T-helper 1 cell treated with Interleukin-12 subunit alpha and Interleukin-12 subunit beta and Interleukin-4 antibody, amounts not matched to agents 30 ng/mL and 1 ng/mL, for 36 hours (primary cell): ENCODE measurements at regions not wholly inside any gene's neighbourhood (a gene's known extent, or its start where the extent isn't known, plus 50 kb on each side); places are given as distances from the start of the nearest gene placed in this dataset.
"Not testable (repeated sequence)": the region's sequence is repeated elsewhere in the genome, so short reads cannot be mapped to it uniquely, and the experiment has no call there.

Experiments
- intact Hi-C: fragments of 100-400 bp; cut with micrococcal nuclease; formaldehyde crosslinking; loops from one replicate; pipeline ENCODE4 v1.15.1; 2024

GRCh38 chr5:82563745-82564144 lies 285.6 kb upstream of the RPS23 start:
- intact Hi-C loops, result no loop called here

GRCh38 chr5:82562696-82563240 lies 284.6 kb upstream of the RPS23 start:
- intact Hi-C loops, result no loop called here

DNA sequence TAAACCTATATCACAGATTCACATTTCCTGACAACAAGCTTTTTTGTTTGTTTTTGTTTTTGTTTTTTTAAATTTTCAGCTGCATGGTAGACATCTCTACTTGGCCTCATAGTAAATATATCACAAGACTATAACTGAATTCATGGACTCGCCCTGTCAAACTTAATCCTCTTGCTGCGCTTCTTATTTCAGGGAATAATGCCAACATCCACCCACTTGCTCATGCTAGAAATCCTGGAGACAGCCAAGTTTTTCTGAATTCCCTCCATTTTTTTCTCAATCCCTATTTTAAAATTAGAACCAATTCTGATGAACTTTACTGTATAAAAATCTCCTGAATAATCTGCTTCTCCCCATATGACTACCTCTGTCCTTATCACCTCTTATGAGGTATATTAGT lies 283.6 kb upstream of the RPS23 start:
- intact Hi-C loops, result no loop called here

- intact Hi-C loops, result no loop called here
Measured at GRCh38 chr5:82560969-82561368, 282.8 kb upstream of the RPS23 start.

- intact Hi-C loops, result no loop called here
Measured at GRCh38 chr5:82560561-82560960, 282.4 kb upstream of the RPS23 start.

DNA sequence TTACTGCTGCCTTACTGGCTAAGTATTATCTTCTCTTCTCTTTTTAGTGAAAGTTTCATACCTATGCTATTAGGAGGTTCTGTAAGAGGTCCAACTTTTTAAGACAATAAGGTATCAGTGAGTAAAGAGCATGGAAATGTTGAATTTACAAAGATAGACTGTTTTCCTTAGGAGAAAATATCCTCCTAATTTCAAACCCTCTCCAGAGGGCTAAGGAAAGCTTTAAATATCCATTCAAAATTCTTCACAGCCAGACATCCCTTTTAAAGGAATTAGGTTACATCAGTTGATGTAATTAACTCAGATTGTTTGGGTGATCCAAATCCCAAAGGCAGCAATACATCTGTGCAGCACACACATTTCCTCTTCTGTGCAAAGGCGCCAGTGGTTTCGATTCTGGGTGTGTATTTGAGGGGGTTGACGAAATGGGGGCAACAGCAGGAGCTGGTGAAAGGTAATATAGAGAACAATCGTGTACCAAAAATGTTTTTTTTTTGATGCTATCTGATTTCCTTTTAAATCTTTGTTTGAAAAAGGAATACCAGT lies 273.8 kb upstream of the RPS23 start:
- intact Hi-C loops, result loop anchor here (10.0 kb wide), 1 partner anchor 1013 kb away; no protein-coding TSS in a partner anchor

- intact Hi-C loops, result loop anchor here (10.0 kb wide), 1 partner anchor 1014 kb away; no protein-coding TSS in a partner anchor
Measured at GRCh38 chr5:82551192-82551591, 273.0 kb upstream of the RPS23 start.

GRCh38 chr5:82549263-82549662 lies 271.1 kb upstream of the RPS23 start:
- intact Hi-C loops, result no loop called here

DNA sequence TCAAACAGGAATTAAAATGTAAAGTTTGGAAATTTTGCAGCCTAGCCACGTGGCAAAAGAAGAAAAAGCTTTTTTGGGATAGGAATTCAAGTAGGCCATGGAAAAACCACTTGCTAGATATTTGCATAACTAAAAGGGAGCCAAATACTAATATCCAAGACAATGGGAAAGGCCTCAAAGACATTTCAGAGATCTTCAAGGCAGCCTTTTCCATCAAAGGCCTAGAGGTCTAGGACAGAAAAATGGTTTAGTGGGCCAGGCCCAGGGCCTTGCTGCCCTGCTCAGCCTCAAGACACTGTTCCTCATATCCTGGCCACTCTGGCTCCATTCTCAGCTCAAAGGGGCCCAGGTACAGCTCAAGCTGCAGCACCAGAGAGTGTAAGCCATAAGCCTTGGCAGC lies 265.9 kb upstream of the RPS23 start:
- intact Hi-C loops, result no loop called here

- intact Hi-C loops, result no loop called here
Measured at GRCh38 chr5:82540301-82540700, 262.1 kb upstream of the RPS23 start.

DNA sequence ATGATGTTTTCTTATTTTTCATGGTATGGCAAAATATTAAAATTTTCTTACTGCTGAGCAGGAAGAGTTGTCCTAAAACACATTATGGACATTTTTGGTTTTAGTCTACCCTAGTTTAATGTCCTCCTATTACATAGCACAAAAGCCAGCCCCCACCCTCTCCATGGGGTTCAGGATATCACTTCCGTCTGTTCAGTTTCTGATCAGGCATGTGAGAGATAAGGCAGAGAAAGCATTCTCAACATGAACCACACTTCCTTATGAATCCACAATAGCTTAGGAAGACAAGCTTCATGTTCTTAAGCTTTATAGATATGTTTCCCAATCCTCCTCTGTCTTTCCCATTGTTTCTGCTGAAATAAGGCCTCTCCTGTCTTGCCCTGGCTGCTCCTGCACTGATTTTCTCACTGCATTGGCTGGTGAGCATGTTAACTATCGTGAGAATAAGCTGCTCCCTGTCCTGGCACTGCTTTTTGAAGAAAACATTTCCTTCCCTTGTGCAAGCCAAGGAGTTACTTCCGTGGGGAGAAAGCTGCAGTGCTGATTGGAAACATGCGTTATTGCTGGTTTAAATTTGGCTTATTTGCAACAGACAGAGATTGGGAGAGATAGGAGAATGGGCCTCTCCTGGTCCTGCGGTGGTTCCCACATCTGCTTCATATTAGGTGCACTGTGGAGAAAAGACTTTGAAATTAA lies 260.3 kb upstream of the RPS23 start:
- intact Hi-C loops, result no loop called here

- intact Hi-C loops, result no loop called here
Measured at GRCh38 chr5:82537687-82538306, 259.6 kb upstream of the RPS23 start.

GRCh38 chr5:82534986-82535385 lies 256.8 kb upstream of the RPS23 start:
- intact Hi-C loops, result no loop called here

DNA sequence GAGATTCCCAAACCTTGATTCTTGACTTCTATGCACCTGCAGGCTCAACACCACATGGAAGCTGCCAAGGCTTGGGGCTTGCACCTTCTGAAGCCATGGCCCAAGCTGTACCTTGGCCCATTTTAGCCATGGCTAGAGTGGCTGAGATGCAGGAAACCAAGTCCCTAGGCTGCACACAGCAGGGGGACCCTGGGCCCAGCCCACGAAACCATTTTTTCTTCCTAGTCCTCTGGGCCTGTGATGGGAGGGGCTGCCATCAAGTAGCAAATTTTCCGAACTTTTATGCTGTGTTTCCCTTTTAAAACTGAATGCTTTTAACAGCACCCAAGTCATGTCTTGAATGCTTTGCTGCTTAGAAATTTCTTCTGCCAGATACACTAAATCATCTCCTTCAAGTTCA lies 253.9 kb upstream of the RPS23 start:
- intact Hi-C loops, result not testable (repeated sequence)

- intact Hi-C loops, result no loop called here
Measured at GRCh38 chr5:82526540-82526939, 248.4 kb upstream of the RPS23 start.

DNA sequence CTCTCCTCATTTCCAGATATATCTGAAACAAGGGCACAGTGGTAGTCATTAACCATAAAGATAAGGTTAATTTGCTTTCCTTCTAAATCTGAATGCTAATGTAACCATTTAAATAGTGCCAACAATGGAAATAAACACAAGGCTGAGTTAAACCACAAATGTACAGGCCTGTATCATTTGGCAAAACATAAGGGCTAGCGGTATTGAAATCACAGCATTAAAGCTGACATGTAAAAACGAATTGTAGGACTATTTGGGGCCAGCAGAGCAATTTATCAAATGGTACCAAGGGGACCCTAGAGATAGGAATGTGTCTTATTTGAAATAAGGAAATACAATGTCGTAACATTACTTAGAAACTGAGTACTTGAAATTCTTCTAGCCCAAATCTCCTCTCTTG lies 247.5 kb upstream of the RPS23 start:
- intact Hi-C loops, result no loop called here

- intact Hi-C loops, result no loop called here
Measured at GRCh38 chr5:82523633-82524032, 245.5 kb upstream of the RPS23 start.

- intact Hi-C loops, result no loop called here
Measured at GRCh38 chr5:82522897-82523296, 244.7 kb upstream of the RPS23 start.

DNA sequence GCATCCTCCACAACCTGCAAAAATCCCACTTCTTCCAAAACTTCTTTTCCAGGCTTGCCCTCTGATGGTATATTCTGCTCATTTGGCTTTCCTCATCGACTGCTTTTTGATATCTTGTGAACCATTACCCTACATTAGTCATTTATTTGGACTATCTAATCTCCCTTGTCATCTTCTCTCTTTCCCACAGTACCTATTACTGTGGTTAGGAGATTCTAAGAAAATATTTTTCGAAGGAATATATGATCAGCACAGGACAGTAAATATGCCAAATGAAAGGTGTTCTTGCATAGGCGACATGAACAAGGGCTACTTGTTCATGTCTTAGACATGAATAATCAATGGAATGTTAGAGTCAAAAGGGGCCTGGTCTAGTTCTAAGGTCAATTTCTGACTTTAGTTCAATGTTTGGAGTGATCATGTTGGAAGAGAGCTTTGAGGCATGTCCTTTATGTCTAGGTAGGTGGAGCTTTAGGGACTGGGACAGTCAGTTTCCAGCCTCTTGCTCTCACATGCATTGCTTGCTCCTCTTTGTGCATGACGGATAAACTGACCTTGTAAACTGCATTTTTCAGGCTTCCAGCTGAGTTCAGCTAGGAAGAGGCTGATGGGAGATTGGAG lies 243.4 kb upstream of the RPS23 start:
- intact Hi-C loops, result no loop called here

- intact Hi-C loops, result no loop called here
Measured at GRCh38 chr5:82519558-82519957, 241.4 kb upstream of the RPS23 start.

DNA sequence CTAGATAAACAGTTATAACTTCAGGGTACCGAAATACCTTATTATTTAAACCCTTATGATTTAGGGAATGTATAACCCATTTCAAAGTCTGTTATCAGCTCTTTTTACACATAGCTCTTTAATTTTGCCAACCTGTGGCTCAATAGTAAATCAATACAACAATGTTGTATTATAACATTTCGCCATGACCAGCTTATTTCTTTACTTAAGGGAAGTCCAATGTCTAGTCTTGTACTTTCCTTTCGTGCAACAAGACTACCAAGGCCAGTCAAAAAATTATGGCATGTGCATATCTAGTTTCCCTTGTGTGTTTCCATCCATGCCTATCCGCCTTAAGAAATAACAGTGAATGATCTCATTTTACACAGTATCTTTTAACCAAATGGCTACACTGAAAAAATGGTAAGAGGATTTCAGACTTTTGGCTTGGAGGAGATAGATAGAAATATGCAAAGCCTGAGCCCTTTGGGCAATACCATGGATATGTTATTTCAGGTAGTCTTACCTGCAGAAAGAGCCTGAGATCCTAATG lies 239.5 kb upstream of the RPS23 start:
- intact Hi-C loops, result no loop called here

DNA sequence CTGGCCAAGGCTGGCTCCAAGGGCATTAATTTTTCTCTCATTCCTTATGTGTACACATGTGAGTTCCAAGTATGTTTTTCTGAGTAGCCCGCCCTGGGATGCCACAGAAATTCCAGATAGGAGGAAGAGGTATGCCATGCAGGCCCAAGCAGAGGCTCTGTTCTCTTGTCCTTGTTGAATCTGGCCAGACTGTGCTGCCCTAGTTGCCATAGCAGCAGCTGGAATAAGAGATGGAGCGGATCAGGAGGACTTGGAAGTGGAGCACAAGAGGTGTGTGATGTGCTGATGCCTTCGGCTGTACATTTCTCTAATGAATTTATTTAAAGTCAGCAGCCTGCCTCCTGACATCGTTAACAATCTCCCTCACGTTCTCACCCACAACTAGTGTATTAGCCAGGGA lies 235.6 kb upstream of the RPS23 start:
- intact Hi-C loops, result loop anchor here (5.0 kb wide), 1 partner anchor 564 kb away; the partner anchor contains the start of genes TMEM167A and XRCC4
